ENCODE measurements at regions not wholly inside any gene's neighbourhood (a gene's known extent, or its start where the extent isn't known, plus 50 kb on each side); places are given as distances from the start of the nearest gene placed in this dataset.

- no peak for TF ChIP-seq CTCF (IDR thresholded peaks at IDR 0.05)
- no peak for TF ChIP-seq POLR2AphosphoS5 (IDR thresholded peaks at IDR 0.05)
Measured at GRCh38 chr18:76046221-76046620, 448.8 kb downstream of the ZNF516 start.

All from suprapubic skin (tissue), 3 donors.